DND-41 (cell line): ENCODE measurements at regions not wholly inside any gene's neighbourhood (a gene's known extent, or its start where the extent isn't known, plus 50 kb on each side); places are given as distances from the start of the nearest gene placed in this dataset.

ENCODE experiments used
- CTCF ChIP-seq: IDR thresholded peaks from 2 replicates; pipeline ENCODE4 v1.5.1; 2012; ENCODE audit warnings: borderline replicate concordance, low read length, moderate library complexity, mild to moderate bottlenecking; ENCODE audit not compliant: poor library complexity, severe bottlenecking; ENCODE audit errors: extremely low read depth
- EZH2 ChIP-seq: IDR thresholded peaks from 3 replicates; pipeline ENCODE4 v1.6.1; 2012; ENCODE audit warnings: borderline replicate concordance, low read depth, mild to moderate bottlenecking, moderate library complexity, low read length, inconsistent platforms; ENCODE audit not compliant: severe bottlenecking

DNA sequence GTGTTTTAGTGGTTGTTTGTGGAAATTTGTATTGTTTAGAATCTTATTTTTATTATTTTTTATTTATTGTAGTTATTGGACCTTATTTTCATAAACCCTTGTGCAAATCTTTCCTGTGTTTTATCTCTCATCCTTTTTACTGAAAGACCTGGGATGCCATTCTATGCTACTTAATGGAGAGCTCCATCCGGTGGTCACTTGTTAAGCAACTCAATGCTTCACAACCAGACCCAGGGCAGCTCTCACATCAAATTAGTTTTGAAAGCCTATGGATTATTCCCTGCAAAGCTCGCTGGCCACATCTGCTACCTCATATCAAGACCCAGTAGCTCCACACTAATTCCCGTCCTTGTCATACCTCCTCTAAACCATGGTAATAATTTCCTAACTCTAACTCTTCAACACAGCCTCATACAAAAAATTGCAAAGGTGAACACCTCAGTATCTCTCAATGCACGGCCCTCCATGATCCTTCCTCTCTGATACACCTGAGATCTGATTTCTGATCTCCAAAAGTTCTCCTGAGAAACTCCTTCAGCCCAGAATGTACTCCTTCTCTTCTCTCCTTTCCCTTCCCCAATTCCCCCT lies 296.6 kb upstream of the MANEA start:
- TF ChIP-seq CTCF (no peak), EZH2 (no peak)
